Midbrain (tissue), 1 donor: ENCODE measurements at regions not wholly inside any gene's neighbourhood (a gene's known extent, or its start where the extent isn't known, plus 50 kb on each side); places are given as distances from the start of the nearest gene placed in this dataset.
"Not testable (repeated sequence)": the region's sequence is repeated elsewhere in the genome, so short reads cannot be mapped to it uniquely, and the experiment has no call there.

ENCODE experiments used
- DNase-seq: peaks from one replicate; lab custom pipeline; 2025; lab: John Stamatoyannopoulos, UW

DNA sequence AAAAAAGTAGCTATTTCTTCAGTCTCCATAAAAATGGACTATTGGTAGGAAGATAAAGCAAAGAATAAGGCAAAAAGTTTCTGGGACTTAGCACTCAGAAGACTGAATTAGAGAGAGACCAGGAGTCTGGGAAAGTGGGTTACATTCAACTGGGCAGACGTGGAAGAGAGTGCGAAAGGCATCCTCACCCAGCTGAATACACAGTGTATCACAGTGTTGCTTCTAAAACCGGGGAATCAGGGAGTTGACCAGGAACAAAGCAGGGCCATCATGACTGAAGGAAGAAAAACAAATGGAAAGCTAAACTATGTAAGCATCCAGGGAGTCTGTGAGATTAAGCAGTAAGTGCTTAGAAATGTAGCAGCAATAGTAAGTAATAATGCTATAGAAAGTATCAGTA lies 452.9 kb upstream of the MAN1A1 start:
- no peak for DNase-seq

DNA sequence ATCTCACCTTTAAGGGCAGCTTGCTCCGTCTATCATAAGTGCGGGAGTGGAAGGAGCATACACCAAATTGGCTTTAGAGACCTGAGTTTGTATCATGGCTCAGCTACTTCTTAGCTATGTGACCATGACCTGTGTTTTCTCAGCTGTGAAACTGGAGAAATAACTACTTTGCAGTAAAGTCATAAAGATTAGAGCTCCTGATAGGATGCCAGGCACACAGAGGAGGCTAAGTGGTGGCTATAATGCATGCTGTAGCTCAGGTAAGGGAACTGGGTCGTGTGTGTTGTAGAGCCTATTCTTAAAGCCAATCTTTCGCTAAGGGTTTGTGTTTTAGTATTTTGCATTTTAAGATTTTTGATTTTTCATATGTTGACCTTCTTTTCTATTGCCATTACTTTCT lies 451.5 kb upstream of the MAN1A1 start:
- DNase-seq, result no peak

DNA sequence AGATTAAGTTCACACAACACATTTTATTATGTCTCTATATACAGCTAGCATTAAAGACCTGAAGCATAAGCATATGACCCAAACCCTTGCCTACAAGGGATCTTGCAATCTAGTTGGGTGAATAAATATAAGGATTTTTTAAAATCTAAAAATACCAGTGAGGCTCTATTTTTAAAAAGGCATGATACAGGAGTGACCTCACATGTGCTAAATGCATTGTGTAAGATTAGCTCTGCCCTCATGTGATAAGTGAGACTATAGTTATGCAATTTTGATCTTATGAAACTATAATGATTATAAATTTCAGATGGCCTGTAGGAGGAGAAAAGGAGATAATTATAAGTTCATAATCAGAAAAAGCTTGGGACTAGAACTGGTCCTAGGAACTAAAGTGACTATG lies 451.0 kb upstream of the MAN1A1 start:
- DNase-seq, result no peak

DNA sequence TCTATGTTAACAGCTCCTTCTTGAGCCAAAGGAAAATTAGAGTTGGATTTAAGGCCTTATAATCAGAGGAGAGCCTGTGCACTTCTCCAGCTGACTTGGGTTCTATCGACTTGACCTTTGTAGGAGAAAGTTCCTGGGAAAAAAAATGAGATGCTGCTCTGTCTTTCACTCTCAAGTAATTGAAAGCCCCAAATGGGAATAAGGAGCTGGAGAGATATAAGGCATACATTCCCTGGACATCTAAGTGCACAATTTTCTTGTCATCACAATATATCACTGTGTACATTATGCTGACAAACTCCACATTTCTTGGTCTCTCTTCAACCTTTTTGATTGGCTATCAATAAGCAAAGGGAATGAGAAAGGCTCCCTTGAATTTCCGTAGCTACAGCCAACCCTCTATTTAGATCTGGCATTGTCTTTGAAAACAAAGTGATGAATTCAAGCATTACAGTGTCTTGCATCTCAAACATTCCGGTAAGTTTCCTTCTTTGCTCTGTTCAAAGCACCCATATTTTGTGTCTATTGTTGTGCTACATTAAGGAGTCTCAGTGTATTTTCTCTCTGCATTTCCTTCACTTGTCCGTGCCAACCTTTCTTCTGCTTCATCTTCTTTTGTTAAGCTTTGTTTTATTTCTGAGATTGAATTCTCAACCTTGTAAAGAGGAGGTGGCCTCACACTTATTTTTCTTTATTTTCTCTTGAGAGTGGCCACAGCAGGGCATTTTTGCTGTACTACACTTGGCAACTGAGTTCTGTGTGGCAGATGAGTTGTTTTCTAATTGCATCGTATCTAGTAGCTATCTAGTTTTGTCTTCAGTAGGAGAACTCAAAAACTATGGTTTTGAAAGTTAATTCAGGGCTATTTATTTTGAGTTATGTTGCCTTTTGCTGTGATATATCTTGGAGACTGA lies 450.3 kb upstream of the MAN1A1 start:
- no peak for DNase-seq

DNA sequence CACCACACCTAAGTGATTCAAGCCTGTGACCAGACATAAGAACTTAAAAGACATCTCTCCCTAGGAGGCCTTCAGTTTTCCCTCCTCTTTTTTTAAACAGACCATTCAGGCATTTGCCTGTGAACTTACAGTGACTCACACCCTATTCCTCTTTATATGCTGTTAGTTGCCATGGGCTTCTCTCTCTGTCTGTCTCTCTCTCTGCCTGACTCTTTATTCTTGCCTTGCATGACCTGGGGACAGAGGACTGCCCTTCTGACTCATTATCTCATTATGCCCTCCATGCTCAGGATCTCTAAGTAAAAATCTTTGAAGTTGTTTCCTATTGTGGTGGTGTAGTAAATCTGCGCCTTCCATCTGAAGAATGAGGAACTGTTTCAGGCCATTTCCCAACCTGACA lies 442.2 kb upstream of the MAN1A1 start:
- DNase-seq, result no peak

DNA sequence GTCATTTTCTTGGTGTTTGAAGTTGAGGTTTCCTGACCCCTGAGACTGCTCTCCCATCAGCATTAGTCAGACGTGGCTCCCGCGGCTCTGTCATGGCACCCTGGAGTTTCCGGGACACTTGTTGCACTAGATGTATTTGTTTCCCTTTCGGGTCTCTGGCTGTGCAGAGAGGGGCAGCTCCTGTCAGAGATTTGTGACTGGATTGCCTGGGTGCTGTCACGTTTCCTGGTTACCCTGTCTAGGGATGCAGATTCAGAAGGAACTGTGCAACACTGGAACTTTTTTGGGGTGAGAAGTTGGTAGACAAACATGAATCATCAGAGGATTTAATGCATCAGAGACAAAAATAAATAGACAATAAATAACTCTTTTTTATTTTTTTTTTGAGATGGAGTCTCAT lies 431.8 kb upstream of the MAN1A1 start:
- no peak for DNase-seq

DNA sequence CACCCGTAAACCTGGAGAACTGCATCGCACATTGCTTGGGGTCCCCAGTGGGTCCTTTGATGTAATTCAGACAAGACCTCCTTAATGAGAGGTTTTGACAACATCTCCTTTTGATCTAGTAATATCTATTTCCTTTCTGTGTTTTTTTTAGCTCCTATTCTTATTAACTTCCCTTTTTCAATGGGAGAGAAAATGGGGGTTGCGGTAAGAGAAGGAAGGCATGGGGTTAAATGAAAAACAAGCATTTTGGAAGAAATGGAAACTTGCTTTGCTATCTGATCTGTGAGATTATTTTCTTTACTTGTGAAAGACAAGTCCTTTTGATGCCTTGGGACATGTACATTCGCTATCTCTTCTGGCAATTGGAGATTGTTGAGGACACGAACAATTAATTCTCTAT lies 418.6 kb upstream of the MAN1A1 start:
- DNase-seq, result no peak

DNA sequence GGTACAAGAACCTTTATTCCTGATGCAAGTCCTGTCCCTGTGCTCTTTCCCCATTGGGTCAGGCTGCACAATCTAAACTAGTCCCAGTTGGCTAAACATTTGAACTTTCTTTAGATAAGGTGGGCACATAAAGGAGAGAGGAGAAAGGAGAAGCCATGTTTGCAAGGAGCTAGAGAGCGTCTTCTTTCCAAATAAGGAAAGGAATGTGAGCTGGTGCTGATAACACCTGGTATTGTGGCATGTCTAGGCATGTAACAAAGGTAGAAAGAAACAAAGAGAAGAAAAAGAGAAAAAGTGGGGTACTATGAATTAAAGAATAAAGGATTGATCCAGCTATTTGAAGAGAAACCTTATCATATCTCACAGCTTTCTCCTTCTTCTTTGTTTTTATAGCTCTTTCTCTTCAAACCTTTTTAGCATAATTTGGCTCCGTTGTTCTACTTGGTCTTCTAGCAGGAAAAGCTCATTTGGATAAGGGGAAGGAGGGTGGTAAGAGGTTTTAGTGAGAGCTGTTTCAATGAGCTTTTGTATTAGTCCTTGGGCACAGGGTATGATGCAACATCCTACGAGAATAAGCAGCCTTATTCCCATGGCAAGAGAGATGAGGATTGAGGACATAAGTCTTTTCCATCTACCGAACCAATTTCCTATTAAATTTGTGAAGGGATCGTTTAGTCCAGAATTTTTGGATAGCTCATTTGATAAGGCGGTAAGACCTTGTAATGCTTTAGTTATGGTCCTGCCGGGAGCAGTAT lies 415.5 kb upstream of the MAN1A1 start:
- no peak for DNase-seq

DNA sequence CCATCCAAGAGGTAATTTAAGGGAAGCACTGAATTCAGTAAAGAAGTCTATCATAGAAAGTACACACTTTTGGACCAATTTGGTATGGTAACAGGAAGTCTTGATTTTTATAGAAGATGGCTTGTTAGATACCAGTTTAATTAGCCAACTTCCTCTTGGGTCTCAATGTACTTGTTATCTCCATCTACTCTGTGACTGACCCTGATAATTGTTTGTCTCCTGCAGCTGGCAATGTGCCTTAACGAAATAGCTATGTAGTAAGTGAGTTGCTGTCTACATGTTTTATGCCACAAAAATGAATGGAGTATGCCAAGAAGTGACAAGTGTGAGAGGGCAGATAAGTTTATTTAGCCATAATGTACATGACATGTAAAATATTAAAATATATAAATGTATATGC lies 410.5 kb upstream of the MAN1A1 start:
- no peak for DNase-seq

DNA sequence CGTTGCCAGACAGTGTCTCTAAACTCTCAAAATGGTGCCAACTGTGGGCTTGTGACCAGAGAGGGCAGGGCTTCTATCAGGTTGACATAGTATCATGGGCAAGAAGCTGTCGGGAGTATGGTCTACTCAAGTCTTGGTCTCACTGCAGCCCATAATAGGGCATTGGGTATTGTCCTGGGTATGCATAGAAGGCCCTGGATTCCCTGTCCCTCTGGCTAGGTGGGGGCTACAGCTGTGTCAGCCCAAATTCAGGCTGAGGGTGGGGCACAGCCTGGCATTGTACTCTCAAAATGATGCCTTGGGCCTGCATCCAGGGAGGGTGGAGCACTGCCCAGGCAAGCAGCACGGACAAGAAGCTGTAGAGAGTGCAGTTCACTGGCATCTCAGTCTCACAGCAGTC lies 408.8 kb upstream of the MAN1A1 start:
- no peak for DNase-seq

DNA sequence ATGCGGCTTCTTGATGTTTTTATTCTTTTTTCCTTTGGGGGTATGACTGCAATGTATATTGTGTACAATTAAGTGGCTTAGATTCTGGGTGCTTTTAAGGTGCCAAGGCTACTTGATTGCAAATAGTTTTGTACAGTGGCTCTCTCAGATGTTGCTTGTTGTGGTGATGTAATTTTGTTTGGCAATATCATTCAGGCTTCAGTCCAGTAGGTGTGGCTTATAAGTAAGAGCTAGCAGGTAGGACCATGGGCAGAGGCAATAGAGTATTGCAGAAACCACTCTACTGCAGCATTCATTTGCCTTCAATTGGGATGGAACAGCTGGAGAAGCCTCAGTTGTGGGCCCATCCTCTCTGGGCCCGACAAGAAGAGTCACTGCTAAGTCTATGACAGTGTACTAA lies 407.9 kb upstream of the MAN1A1 start:
- DNase-seq, result no peak

DNA sequence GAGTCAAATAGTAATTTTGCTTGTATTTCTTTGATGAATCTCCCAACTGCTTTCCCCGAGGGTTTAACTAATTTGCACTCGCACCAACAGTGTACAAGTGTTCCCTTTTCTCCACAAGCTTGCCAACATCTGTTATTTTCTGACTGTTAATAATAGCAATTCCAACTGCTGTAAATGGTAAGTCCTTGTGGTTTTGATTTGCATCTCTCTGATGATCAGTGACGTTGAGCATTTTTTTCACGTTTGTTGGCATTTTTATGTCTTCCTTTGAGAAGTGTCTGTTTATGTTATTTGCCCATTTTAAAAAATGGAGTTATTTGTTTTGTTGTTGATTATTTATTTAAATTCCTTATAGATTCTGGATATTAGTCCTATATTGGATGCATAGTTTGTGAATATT lies 399.8 kb upstream of the MAN1A1 start:
- no peak for DNase-seq

DNA sequence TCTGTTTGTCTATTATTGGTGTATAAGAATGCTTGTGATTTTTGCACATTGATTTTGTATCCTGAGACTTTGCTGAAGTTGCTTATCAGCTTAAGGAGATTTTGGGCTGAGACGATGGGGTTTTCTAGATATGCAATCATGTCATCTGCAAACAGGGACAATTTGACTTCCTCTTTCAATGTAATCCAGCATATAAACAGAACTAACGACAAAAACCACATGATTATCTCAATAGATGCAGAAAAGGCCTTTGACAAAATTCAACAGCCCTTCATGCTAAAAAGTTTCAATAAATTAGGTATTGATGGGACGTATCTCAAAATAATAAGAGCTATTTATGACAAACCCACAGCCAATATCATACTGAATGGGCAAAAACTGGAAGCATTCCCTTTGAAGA lies 399.0 kb upstream of the MAN1A1 start:
- not testable (repeated sequence) for DNase-seq

DNA sequence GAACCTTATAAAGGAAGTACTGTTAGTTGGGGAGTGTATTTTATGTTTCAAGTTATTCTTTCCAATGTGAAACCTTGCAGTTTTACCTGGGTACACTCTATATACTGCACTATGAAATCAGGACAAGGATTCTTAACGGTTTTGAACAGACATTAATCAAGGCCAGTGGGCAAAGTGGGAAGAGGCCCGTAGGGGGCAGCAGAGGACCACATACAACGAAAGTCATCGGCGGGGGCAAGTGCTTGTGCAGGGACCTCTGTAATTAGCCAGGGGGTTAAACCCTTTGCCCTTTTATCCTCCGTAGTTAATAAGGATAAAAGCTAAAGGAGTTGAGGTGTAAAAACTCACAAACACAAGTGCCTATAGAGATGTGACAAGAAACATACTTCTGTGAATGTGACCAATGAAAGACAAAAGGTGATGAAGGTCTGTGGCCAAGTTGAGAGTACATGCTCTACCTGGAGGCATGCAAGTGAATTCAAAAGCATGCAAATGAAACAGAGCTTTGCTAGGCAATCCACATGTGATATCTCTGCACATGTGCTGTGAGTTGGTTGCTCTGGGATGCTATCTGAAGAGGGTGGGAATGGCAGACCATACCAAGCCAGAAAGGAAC lies 392.7 kb upstream of the MAN1A1 start:
- peak; percentile 49 for DNase-seq

DNA sequence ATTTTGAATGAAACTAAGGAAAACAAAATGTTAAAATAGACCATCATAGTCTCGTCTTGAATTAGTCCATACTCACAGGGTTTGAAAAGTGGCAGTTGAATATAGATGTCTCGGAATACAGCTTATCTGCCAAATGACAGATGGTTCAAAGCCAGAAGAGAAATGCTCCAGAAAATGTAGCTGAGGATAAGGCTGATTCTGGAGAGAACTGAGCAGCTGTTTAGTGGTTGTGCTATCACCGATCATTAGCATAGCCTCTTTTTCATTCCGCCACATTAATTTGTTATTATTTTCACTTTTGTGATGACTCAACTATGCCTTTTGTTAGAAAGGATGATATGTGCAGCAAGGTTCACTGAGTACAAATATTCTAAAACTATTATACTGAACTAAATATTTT lies 390.2 kb upstream of the MAN1A1 start:
- no peak for DNase-seq

DNA sequence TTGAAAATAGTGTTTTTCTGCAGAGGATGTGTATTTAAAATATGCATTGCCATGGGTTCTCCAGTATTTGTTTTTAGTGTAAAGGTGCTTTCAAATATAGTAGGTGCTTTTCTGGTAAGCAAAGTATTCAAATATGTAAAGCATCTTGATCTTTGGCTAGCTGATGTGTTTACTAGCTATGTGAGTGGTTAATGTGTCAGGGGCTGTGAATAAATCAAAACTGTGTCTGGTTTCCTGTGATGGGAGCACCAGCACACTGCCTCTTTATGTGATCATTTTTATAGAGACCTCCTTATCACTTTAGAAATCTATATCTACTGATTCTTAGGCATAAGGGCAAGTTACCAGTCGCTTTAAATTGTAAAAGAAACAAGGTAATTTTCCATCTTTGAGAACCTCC lies 388.9 kb upstream of the MAN1A1 start:
- DNase-seq, result no peak

DNA sequence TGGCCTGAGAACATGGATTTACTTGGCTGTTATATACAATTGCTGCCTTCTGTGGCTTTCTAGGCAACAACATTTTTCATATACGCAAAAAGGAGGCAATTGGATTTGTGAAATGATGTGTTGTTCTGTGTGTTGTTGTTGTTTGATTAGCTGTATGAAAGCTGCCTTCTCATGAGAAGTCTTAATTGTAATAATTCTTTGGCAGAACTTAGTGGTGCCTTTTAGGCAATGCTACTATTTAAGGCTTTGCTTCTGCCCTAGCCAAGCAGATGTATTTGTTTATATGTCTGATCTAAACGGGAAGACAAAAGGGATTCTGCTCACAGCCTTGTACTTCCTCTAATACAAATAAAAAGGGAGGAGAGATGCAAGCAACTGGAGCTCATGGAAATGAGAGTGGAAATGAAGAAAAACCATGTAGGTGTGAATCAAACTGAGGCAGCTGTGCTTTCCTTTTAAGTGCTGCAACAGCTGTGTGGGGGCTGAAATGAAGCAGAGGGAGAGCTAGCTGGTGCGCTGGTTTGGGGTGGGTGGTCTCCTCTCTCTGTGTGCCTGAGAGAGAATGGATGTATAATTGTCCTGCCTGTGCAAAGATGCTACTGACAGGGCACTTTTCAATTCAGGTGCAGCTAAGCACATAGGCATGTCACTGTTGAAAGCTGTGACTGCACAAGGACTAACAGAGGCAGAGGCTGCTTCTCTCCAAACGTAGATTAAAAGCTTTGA lies 386.9 kb upstream of the MAN1A1 start:
- no peak for DNase-seq

DNA sequence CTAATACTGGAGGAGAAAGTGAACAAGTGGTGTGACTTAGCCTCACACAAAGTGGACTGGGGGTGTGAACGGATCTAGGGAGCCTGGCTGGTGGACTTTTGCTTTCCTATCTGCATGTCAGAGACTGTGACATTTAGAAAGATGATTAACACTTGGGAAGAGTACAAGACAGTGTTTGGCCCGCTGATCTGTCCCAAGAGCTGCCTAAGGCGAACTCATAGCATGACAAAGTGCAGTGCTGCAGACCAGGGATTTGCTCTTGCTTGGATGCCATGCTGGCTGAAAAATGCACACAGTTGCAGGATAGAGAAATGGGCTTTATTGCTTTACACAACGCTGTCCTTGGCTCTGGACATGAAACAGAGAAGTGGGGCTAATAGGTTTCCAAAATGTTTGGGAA lies 386.0 kb upstream of the MAN1A1 start:
- no peak for DNase-seq

DNA sequence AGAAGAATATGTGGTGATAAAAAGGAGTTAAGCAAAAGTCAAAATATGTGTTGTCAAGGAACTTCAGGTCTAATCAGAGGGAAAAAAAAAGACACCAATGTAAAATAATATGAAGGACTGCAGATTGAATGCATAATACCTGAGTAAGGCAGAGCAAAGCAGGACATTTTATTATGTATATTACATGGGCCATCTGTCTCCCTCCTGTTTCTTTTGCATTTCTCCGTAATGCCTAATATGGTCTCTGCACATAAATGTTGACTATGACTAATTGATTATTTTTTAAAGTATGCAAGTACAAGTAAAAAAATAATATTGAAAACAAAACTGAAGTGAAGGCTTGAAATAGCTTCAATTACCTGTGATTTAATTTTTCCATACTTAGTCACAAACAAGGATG lies 384.7 kb upstream of the MAN1A1 start:
- DNase-seq, result no peak

DNA sequence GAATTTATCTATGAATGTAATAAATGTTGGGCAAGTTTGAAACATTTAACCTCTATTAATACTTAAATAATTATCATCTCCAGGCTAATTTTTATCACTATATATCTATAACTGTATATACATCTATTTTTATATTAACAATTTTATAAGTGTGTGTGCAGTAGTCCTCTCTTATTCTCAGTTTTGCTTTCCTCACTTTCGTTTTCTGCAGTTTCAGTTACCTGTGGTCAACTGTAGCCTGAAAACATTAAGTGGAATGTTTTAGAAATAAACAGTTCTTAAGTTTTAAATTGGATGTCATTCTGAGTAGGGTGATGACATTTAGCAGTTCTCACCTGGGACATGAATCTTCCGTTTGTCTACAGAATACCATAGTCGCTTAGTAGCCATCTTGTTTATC lies 379.4 kb upstream of the MAN1A1 start:
- DNase-seq, result no peak

DNA sequence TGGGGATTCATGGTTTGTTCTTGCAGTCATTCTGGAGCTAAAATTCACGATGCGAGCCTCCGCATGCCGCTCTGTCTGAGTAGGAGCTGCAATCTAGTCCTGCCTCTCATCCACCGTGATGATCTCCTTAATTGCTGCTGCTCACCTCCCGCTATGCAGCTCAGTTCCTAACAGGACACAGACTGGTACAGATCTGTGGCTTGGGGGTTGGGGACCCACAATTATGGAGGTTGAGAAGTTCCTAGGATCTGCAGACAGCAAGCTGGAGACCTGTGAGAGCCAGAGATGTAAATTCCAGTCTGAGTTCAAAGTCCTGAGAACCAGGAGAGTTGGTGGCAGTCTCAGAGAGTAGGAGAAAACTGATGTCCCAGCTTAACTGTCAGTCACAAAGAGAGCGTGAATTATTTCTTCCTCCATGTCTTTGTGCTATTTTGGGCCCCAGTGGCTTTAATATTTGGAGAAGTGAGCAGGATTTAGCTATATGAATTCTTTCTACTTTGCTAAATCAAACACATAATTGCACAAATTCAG lies 378.7 kb upstream of the MAN1A1 start:
- DNase-seq, result no peak
